HPDE6-E6E7 (cell line): ENCODE measurements at regions not wholly inside any gene's neighbourhood (a gene's known extent, or its start where the extent isn't known, plus 50 kb on each side); places are given as distances from the start of the nearest gene placed in this dataset.
"Not testable (repeated sequence)": the region's sequence is repeated elsewhere in the genome, so short reads cannot be mapped to it uniquely, and the experiment has no call there.

Source experiments
- DNase-seq: peaks from one replicate; pipeline ENCODE4 v3.0.0; 2011; ENCODE audit warnings: missing footprints; ENCODE audit errors: extremely low spot score

DNA sequence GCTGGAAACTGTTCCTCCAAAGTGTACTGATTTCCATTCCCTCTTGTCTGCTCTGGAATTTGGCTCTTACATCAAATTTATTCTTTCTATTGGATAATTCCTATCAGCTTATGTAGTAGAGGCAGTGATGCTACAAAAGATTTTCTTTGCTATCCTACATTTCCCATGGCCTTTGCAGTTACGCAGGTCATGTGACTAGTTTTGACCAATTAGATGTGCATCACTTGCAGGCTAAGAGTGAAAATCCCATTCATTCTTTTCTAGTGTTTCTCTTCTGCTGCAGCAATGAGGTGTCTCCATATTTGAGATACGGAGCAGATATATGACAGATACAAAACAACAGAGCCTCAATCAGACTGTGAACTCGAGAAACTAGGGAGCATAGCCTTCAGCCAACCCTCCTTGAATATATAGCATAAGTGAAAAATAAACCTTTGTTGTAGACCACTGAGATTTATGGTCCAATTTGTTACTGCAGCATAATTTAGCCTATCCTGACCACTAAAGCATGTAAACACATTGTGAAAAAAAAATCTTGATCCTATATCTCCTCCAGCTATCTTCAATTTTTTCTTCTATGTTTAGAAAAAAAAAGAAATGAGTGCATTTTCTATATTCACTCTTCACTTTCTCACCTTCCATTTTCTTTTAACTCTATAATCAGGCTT, 102.0 kb downstream of the HNMT start:
- DNase-seq, result no peak

DNA sequence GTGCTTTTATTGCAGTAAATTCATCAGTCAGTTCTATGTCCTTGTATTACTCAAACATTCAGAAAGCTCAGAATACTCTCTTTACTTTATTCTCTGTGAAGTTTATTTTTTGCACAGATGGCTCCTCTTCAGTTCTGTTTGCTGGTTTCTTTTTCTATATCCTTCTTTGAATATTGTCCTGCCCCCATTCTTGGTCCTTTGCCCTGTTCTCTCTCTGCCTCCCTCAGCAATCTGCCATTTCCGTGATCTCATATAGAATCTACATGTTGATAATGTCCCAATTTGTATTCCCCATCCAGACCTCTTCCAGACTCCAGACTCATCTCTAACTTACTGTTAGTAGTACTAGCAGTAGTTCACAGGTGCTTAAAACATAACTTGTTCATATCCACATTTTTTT, 102.6 kb downstream of the HNMT start:
- no peak for DNase-seq

DNA sequence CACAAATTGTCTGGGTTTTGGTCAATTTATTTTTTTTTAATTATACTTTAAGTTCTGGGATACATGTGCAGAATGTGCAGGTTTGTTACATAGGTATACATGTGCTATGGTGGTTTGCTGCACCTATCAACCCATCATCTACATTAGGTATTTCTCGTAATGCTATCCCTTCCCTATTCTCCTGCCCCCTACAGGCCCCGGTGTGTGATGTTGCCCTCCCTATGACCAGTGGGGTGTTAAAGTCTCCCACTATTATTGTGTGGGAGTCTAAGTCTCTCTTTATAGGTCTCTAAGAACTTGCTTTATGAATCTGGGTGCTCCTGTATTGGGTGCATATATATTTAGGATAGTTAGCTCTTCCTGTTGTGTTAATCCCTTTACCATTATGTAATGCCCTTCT, 104.4 kb downstream of the HNMT start:
- DNase-seq, result not testable (repeated sequence)

DNA sequence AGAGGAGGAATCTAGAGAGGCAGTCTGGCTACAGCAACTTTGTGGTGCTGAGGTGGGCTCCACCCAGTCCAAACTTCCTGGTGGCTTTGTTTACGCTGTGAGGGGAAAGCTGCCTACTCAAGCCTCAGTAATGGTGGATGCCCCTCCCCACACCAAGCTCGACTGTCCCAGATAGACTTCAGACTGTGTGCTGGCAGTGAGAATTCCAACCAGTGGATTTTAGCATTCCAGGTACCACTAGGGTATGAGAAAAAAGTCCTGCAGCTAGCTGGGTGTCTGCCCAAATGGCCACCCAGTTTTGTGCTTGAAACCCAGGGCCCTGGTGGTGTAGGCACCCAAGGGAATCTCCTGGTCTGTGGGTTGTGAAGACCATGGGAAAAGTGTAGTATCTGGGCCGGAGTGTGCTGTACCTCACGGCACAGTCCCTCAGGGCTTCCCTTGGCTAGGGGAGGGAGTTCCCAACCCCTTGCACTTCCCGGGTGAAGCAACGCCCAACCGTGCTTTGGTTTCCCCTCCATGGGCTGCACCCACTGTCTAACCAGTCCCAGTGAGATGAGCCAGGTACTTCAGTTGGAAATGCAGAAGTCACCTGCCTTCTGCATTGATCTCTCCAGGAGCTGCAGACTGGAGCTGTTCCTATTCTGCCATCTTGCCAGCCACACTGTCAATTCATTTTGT, 106.9 kb downstream of the HNMT start:
- DNase-seq, result not testable (repeated sequence)

DNA sequence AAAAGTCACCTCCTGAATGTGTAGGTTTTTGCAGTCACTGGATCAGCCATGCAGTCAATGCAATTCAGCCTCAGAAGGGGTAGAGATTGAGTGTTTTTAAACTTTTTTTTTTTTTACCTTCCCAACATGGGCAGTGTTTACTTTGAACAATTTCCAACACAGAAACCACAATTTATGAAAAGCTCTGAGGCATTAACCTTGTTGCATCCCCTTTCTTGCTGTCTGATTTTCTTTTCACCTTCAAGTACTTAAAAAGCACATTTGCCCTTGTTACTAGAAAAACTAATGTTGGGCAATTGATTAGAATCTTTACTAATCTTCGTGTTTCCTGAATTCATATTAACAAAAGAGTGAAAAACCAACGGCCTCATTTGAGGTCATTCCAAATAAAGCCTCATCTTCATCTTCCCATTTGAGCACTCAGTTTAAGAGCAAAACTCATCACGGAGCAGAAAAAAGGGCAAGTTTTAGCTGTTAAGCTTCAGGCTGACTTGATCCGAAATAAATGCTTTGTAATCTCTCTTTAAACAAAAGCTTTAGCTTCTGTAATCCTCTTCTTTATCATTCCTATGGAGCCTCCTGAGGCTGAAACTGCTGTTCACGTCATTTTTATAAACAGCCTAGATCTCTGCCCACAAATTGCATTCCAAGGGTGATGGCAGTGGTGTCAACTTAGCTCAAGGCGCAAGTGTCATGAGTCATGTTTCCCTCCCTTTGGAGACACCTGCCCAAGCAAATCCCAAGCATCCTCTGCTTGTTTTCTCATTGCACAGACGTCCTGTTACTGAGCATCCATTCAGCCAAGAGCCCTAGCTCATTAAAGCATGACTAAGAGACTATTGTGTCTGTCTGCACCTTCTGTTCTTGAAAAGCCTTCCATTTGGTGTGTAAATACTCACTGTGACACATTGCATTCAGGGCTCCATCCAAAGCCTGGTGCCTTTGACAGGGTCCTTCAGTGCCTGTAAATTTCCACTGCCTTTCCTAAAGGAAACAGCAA, 107.7 kb downstream of the HNMT start:
- peak; percentile 81 for DNase-seq

DNA sequence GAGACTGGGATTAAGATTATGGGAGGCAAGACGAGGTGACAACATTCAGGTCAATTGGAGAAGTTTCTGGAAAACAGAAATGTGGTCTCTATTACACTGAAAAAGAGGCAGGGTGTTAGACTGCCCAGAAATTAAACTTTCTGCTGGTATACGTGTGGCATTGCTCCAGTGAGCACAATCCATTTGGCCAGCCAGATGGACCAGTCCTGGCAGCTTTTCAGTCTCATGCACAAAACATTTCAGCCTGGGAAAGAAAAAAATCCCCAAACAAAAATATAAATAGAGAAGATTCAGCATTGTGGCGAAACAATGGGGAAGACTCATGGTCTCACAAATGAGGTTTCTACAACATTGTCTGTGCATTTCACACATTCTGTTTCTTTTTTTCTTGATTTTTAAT, 113.9 kb downstream of the HNMT start:
- DNase-seq, result no peak

DNA sequence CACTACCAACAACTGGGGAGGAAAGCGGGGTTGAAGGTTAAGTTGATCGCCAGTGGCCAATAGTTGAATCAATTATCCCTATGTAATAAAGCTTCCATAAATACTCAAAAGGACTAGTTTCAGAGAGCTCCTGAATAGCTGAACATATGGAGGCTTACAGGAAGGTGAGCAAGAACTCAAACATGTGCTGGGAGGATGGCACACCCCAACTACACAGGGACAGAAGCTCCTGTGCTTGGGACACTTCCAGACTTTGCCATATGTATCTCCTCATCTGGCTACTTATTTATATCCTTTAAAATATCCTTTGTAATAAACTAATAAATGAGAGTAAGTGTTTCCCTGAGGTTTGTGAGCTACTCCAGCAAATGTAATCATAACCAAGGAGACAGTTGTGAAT, 115.7 kb downstream of the HNMT start:
- no peak for DNase-seq

DNA sequence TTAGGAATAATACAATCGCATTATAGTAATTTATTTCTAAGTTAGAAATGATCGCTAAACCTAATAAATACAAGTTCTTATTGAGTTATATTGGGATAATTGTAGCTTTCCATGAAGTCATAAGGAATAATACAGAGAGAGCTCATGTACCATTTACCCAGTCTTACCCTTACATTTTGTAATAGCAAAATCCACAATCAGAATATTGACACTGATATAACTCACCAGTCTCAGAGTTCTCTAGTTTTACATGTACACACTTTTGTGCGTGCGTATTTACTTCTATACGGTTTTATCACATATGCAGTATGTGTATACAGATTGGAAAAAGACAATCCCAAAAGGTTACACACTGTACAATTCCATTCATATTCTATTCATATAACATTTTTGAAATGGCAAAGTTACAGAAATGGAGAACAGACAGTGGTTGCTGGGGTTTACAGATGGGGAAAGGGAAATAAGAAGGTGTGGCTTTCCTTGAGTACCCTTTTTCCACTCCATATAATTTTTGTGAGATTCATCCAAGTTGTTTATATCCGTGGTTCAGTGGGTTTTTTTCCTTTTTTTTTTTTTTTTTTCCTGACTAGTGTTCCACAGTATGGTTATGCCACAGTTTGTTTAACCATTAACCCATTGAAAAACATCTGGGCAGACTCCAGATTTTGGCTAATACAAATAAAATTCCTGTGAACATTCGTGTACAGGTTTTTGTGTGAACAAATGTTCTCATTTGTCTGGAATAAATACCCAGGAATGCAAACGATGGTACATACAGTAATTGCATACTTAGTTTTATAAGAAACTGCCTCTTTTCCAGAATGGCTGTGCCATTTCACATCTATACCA, 117.2 kb downstream of the HNMT start:
- no peak for DNase-seq

DNA sequence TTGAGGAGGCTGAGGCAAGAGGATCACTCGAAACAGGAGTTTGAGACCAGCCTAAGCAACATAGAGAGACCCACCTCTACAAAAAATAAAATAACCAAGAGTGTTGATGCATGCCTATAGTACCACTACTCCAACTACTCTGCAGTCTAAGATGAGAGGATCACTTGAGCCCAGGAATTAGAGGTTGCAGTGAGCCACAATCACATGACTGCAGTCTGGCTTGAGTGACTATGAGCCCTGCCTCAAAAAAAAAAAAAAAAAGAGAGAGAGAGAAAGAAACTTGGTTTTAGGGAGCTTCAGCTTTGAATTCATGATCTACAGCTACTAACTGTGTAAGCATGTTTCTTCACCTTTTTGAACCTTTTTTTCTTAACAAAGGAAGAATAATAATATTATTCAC, 119.9 kb downstream of the HNMT start:
- DNase-seq, result no peak

DNA sequence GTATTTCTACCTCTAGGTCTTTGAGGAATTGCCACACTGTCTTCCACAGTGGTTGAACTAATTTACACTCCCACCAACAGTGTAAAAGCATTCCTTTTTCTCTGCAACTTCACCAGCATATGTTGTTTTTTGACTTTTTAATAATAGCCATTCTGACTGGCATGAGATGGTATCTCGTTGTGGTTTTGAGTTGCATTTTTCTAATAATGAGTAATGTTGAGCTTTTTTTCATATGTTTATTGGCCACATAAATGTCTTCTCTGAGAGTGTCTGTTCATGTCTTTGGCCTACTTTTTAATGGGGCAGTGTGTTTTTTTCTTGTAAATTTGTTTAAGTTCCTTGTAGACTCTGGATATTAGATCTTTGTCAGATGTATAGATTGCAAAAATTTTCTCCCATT, 121.2 kb downstream of the HNMT start:
- DNase-seq, result not testable (repeated sequence)

DNA sequence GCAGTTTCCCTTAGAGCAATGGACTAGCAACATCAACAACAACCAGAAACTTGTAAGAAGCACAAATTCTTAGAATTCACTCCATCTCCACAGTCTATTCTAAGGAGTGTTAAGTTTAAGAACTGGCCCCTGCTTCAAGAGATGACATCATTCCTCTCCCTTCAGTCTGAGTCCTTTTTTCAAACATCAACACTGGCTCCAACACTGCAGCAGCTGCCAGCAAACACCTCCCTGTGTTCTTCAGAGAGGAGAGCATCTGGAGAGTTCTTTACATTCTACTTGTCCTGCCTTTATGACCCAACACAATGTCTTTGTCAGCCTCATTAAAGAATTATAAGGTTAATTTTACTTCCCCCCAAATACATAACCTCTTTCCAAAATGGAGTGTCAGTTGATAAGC, 122.3 kb downstream of the HNMT start:
- DNase-seq, result no peak

DNA sequence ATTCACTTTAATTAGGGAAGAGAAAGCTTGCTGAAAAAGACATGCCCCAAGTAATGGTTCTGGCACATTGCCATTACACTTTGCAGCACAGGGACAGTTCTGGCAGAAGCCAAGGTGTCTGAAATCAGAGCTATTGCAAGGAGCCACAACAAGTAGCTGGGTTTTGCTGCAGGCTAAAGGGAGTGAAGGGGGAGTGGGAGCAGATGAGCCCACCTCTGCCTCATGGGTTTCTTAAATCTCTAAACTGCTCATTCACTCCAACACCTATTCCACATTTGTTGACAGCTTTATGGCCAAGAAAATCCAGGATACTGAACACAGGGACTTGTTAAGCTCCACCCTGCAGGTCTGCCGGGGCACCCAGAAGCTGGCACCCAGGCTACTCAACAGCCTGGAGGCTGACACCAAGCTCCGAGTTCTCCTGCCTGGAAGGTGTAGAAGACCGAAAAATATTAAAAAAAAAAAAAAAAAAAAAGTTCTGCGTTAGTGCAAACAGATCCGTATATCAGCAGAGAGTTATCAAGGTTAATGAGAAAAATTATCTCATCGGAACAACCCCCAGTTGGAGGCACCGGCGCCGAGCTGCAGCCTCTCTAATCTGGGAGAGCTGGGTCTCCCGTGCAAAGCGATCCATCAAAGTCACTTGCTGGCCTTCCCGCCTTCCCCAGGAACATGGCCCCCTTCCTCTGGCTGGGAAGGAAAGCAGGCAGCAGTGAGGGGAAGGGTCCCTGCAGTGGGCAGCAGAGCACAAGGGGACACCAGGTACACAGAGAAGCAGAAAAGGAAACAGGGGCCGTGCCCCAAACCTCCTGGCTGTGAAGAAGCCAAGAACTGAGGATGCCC, 123.7 kb downstream of the HNMT start:
- no peak for DNase-seq

DNA sequence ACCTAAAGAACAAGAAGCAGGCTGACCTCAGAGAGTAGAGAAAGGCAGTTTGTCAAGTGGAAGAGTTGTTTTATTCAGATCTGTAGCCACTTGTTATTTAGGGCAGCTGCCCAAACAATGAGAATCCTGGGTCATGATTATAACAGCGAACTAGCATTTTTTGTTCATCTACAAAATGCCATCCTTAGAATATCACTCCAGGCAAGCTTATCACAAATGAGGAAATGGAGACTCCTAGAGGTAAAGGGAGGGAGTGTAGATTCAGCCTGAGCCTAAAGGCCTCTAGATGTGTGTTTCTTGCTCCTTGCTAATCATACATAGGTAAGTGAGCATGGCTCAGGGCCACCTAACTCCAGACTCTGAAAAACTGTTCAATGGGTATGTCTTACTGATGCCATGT, 126.1 kb downstream of the HNMT start:
- peak; percentile 27 for DNase-seq

DNA sequence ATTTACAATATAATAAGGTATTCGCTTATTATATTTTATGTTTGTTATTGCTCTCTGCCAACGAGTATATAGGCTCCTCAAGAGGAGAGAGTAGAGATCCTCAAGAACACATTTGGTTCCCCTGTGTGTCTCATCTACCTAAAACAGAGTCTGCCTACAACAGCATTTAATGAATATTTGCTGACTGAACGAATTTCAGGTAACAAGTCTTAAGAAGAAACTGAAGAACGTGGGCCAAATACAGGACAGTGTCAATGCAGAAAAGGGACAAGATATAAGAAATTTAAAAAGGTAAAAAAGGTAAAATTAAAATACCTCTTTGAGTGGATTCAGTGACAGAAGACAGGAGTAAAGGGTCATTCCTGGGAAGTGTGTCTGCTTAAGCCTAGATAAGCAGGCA, 129.2 kb downstream of the HNMT start:
- no peak for DNase-seq

DNA sequence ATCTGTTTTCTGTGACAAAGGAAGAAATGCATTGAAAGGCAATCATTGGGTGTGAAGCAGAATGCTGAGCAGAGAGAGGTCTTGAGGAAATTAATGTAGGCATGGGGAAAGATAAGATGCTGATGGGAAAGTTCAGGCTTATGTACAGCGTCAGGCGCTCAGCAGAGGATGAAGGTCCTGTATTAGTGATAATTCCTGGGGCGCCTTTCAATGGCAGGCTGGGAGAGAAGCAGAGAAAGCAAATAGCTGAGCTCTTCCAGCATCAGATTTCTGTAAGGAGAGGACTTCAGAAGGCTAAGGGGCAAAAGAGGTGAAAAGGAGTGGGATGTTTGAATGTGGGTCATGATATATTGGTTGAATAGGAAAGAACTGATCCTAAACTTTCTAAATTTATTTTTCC, 129.8 kb downstream of the HNMT start:
- no peak for DNase-seq

DNA sequence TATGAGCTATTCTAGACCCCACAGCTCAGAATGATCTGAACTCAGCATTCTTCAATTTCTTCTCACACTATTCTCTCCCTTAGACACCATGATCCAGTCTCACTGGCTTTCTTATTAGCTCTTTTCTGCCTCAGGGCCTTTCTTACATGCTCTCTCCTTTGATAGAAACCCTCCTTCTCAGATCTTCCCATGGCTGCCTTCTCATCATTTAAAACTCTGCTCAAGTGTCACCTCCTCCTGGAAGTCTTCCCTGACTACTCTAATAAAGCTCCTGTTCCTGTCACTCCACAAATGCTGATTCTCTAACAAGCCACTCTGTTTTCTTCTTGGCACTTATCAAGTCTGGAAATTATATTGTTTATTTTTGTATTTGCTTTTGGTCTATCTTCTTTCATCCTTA, 131.1 kb downstream of the HNMT start:
- DNase-seq, result no peak

DNA sequence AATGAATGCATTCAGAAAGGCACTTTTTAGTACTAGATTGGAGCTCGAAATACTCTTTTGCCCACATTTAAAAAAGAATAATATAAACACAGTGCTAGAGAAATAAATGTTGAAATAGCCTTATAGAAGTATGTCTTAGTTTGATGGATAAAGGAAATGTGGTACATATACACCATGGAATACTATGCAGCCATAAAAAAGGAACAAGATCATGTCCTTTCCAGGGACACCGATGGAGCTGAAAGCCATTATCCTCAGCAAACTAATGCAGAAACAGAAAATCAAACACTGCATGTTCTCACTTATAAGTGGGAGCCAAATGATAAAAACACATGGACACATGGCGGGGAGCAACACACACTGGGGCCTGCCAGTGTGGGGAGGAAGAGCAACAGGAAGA, 135.0 kb downstream of the HNMT start:
- not testable (repeated sequence) for DNase-seq

DNA sequence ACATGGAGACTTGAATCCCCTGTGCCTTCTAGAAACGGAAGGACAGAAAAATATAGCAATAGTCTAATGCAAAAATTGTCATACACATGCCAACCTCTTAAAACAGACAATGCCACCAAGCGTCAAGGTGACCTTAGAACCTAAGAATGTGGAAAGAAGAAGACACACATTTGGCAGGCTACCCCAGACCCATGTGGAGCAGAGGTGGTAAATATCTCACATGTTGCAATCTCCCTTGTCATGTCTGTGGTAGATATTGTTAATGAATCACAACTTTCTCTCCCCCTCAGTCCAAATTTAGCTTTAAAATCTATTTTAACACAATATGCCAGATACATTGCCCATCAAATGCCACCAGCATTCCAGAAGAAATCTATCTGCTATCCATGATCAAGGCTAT, 137.4 kb downstream of the HNMT start:
- DNase-seq, result no peak

DNA sequence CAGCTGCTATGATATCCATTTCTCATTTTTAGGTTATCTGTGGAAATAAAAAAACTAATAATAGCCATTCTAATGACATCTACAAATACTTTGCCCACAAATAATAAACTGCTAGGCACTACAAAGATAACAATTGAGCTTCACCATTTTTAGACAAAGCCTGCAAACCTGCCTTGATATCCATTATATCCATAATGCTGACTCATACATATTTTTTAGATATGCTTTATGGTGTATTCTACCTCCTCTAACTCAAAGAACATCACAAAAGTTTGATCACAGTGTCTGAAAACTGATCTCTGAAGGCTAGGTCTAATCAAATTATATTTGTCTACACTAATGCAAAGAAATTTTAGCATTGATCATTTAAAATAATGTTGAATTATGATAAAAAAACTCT, 138.4 kb downstream of the HNMT start:
- no peak for DNase-seq

DNA sequence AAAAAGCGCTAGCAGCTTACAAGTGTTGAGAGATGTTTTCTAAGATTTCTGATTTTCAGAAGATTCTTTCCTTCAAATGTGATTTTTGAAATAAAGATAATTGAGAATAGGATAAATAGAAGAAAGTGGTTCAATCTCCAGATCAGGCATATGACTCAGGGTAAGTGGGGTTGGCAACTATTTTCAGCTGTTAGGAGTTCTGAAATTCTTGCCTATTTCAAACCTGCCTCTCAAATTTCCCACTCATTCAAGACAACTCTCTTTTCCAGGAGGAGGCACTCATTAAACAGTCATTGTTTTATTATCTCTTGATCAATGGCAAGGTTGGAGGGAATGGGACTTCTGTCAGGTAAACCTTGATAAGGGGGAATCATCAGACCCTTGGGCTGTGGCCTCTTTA, 138.9 kb downstream of the HNMT start:
- DNase-seq, result no peak

DNA sequence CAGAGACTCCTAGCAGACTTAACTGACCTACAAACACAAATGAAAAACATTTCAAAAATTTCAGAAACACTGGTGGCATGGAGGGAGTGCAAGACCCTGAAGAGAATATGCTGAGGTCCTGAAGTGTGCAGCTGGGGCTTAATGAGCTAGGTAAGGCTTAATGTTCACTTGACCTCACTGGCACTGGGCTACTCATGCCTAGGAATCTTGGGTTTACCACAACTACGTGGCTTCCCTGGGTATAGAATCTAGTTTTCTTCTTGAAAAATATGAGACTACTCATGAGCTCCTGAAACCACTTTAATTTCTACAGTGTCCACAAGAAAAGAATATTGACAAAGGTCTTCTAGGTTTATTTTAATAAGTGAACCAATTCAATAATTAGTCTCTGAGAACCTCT, 139.8 kb downstream of the HNMT start:
- DNase-seq, result no peak
